ENCODE measurements at regions not wholly inside any gene's neighbourhood (a gene's known extent, or its start where the extent isn't known, plus 50 kb on each side); places are given as distances from the start of the nearest gene placed in this dataset.

GRCh38 chr14:25615174-25615573 lies 565.2 kb upstream of the STXBP6 start:
- Histone ChIP-seq H3K9me3 (ENCODE audit: control insufficient read depth, insufficient read depth, low read length) (peaks cover 10% of the 10 kb centered on the region), H3K27ac (ENCODE audit: low read depth, low read length) (no peak overlapping the region), H3K27me3 (ENCODE audit: control insufficient read depth, insufficient read depth, low read length) (no peaks in the 10 kb centered on the region), H3K4me3 (ENCODE audit: low read depth, low read length) (no peak overlapping the region)
- ChIA-PET POLR2A (no interaction called here), CTCF (no interaction called here)
- TF ChIP-seq, protein P1, sequence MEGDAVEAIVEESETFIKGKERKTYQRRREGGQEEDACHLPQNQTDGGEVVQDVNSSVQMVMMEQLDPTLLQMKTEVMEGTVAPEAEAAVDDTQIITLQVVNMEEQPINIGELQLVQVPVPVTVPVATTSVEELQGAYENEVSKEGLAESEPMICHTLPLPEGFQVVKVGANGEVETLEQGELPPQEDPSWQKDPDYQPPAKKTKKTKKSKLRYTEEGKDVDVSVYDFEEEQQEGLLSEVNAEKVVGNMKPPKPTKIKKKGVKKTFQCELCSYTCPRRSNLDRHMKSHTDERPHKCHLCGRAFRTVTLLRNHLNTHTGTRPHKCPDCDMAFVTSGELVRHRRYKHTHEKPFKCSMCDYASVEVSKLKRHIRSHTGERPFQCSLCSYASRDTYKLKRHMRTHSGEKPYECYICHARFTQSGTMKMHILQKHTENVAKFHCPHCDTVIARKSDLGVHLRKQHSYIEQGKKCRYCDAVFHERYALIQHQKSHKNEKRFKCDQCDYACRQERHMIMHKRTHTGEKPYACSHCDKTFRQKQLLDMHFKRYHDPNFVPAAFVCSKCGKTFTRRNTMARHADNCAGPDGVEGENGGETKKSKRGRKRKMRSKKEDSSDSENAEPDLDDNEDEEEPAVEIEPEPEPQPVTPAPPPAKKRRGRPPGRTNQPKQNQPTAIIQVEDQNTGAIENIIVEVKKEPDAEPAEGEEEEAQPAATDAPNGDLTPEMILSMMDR (IDR thresholded peaks at IDR 0.05; ENCODE audit: low read depth, low read length) = no peak
- no peak for DNase-seq (ENCODE audit: low read depth, low spot score)

DNA sequence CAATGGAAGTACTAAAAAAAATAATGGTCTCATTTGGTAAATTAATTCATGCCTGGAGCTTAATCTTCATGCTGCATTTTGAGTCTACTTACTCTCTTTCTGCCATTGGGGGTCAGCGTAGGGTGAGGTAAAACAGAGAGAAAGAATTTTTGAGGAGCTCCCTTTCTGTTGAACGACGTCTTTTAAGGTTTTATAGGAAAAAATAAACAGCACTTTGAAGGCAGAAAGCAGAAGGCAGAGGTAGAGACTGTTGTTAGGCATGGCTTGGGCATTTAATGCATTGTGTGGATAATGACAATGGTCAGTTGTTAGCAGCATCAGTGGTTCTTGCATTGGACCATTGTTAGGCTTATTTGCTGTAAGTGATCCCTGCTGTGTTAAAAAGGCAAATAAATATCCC lies 557.2 kb upstream of the STXBP6 start:
- Histone ChIP-seq H3K9me3 (ENCODE audit: control insufficient read depth, insufficient read depth, low read length) (peaks cover 4% of the 10 kb centered on the region), H3K27me3 (ENCODE audit: control insufficient read depth, insufficient read depth, low read length) (no peaks in the 10 kb centered on the region), H3K4me3 (ENCODE audit: low read depth, low read length) (no peak overlapping the region), H3K27ac (ENCODE audit: low read depth, low read length) (no peak overlapping the region)
- ChIA-PET POLR2A (no interaction called here), CTCF (no interaction called here)
- no peak for DNase-seq (ENCODE audit: low read depth, low spot score)
- TF ChIP-seq, protein P1 (IDR thresholded peaks at IDR 0.05; ENCODE audit: low read depth, low read length) = no peak

DNA sequence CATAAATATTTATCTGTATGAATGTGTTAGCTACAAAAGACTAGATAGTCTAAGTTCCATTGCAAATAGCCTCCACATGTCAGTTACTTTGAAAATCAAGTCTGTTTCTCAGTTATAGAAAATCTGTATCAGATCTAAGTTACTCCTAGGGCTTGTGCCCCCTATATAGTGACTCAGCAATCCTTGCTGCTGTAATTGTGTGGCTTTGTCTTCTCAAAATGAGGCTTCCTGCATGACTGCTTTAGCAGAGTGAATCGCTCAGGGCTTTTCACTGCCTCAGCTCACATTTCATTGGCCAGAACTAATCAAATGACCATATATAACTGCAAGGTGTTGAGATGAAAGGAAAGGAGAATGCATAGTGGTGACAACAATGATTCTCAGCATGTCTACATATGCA lies 552.2 kb upstream of the STXBP6 start:
- no peaks in the 10 kb centered on the region for H3K27me3 ChIP-seq (ENCODE audit: control insufficient read depth, insufficient read depth, low read length)
- DNase-seq (ENCODE audit: low read depth, low spot score) = no peak
- ChIA-PET CTCF (no interaction called here), POLR2A (no interaction called here)
- TF ChIP-seq, protein P1 (IDR thresholded peaks at IDR 0.05; ENCODE audit: low read depth, low read length) = no peak
- no peak overlapping the region for H3K27ac ChIP-seq (ENCODE audit: low read depth, low read length)
- H3K9me3 ChIP-seq (ENCODE audit: control insufficient read depth, insufficient read depth, low read length) = peaks cover 9% of the 10 kb centered on the region
- no peak overlapping the region for H3K4me3 ChIP-seq (ENCODE audit: low read depth, low read length)

DNA sequence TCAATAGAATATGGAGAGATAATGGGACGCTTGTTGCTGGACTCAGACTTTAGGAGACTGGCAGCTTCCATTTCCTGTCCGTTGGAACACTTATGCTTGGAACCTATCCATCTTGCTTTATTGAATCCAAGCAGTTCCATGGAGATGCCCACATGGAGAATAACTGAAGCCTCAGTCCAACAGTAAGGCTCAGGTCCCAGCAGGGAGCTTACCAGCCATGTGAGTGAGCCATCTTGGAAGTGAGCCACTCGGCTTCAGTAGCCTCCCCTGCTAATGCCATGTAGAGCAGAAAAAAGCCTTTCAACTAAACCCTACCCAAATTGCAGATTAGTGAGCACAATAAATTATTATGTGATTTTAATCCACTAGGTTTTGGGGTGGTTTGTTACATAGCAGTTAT lies 538.8 kb upstream of the STXBP6 start:
- TF ChIP-seq, protein P1 (IDR thresholded peaks at IDR 0.05; ENCODE audit: low read depth, low read length) = no peak
- DNase-seq (ENCODE audit: low read depth, low spot score) = no peak

GRCh38 chr14:25574628-25575325 lies 524.8 kb upstream of the STXBP6 start:
- ChIA-PET CTCF (no interaction called here), POLR2A (no interaction called here)
- TF ChIP-seq, protein P1 (IDR thresholded peaks at IDR 0.05; ENCODE audit: low read depth, low read length) = no peak
- Histone ChIP-seq H3K27me3 (ENCODE audit: control insufficient read depth, insufficient read depth, low read length) (no peaks in the 10 kb centered on the region), H3K27ac (ENCODE audit: low read depth, low read length) (no peak overlapping the region), H3K4me3 (ENCODE audit: low read depth, low read length) (no peak overlapping the region), H3K9me3 (ENCODE audit: control insufficient read depth, insufficient read depth, low read length) (peaks cover 11% of the 10 kb centered on the region; the same call in 1 of the 2 replicates)
- no peak for DNase-seq (ENCODE audit: low read depth, low spot score)

More for the DNA sequence above, 538.8 kb upstream of the STXBP6 start:
- CTCF ChIA-PET = no interaction called here
- Histone ChIP-seq H3K27ac (ENCODE audit: low read depth, low read length) (no peak overlapping the region), H3K9me3 (ENCODE audit: control insufficient read depth, insufficient read depth, low read length) (peaks cover 17% of the 10 kb centered on the region), H3K27me3 (ENCODE audit: control insufficient read depth, insufficient read depth, low read length) (no peaks in the 10 kb centered on the region), H3K4me3 (ENCODE audit: low read depth, low read length) (no peak overlapping the region)
- POLR2A ChIA-PET = no interaction called here

Data from AG04450 (cell line).